ENCODE measurements at regions not wholly inside any gene's neighbourhood (a gene's known extent, or its start where the extent isn't known, plus 50 kb on each side); places are given as distances from the start of the nearest gene placed in this dataset.

DNA sequence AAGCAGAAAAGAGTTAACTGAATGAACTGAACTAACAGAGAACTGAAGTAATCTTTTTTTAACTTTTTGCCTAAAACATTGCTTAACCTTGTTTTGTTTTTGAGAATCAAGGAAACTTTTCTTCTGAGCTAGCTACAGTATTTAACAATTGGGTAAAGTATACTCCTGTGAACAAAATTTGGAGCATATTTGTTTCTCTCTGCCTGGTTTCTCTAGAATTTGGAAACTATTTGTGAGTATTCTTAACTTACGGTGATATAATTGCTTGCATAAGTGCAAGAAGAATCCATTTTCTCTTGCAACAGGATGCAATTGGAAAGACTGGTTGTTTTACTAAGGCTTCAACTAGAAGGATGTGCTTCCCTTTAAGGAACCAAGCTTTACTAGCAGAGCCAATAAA lies 65.9 kb upstream of the FAM98A start (continued):
- TF ChIP-seq TEAD4 (CRISPR knock-in tag; IDR thresholded peaks at IDR 0.05) (no peak), HMGXB4 (CRISPR knock-in tag; IDR thresholded peaks at IDR 0.05) (no peak)

- H3K4me1 Mint-ChIP-seq, result peaks cover 22% of the 10 kb centered on the region
- peaks cover 68% of the 10 kb centered on the region for H3K9me3 Mint-ChIP-seq
- no peak for ATAC-seq
- no peak for TF ChIP-seq SOX15 (CRISPR knock-in tag; IDR thresholded peaks at IDR 0.05)
- no peak for TF ChIP-seq ZNF317 (CRISPR knock-in tag; IDR thresholded peaks at IDR 0.05; ENCODE audit: borderline replicate concordance, low read depth)
- TF ChIP-seq CDX4 (CRISPR knock-in tag; IDR thresholded peaks at IDR 0.05; ENCODE audit: borderline replicate concordance), result no peak
- no peak for TF ChIP-seq ZNF416 (CRISPR knock-in tag; IDR thresholded peaks at IDR 0.05)
- TF ChIP-seq ZSCAN18 (CRISPR knock-in tag; IDR thresholded peaks at IDR 0.05), result no peak
- TF ChIP-seq ZNF423 (CRISPR knock-in tag; IDR thresholded peaks at IDR 0.05), result no peak
- TF ChIP-seq ZNF138 (CRISPR knock-in tag; conservative IDR thresholded peaks at IDR 0.05), result no peak
- TF ChIP-seq JUN (CRISPR knock-in tag; IDR thresholded peaks at IDR 0.05), result no peak
- TF ChIP-seq IRF2 (CRISPR knock-in tag; IDR thresholded peaks at IDR 0.05; ENCODE audit: borderline replicate concordance, low read depth), result no peak
- TF ChIP-seq RELA (CRISPR knock-in tag; IDR thresholded peaks at IDR 0.05; ENCODE audit: borderline replicate concordance), result no peak
- TF ChIP-seq SMAD4 (CRISPR knock-in tag; IDR thresholded peaks at IDR 0.05), result no peak
- TF ChIP-seq, protein P1, sequence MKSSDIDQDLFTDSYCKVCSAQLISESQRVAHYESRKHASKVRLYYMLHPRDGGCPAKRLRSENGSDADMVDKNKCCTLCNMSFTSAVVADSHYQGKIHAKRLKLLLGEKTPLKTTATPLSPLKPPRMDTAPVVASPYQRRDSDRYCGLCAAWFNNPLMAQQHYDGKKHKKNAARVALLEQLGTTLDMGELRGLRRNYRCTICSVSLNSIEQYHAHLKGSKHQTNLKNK (CRISPR knock-in tag; IDR thresholded peaks at IDR 0.05), result no peak
- no peak for TF ChIP-seq EMX1 (CRISPR knock-in tag; IDR thresholded peaks at IDR 0.05)
- TF ChIP-seq MXD4 (CRISPR knock-in tag; IDR thresholded peaks at IDR 0.05; ENCODE audit: borderline replicate concordance), result no peak
- no peak for TF ChIP-seq FOXJ3 (CRISPR knock-in tag; IDR thresholded peaks at IDR 0.05; ENCODE audit: borderline replicate concordance)
- no peak for TF ChIP-seq ZNF263 (CRISPR knock-in tag; IDR thresholded peaks at IDR 0.05; ENCODE audit: low read depth)
- TF ChIP-seq MLX (CRISPR knock-in tag; IDR thresholded peaks at IDR 0.05), result no peak
- no peak for TF ChIP-seq AR (CRISPR knock-in tag; IDR thresholded peaks at IDR 0.05)
- no peak for TF ChIP-seq ZNF396 (CRISPR knock-in tag; IDR thresholded peaks at IDR 0.05; ENCODE audit: borderline replicate concordance)
- no peak for TF ChIP-seq OVOL2 (CRISPR knock-in tag; IDR thresholded peaks at IDR 0.05; ENCODE audit: borderline replicate concordance)
- H3K27me3 Mint-ChIP-seq (ENCODE audit: low read depth), result no peaks in the 10 kb centered on the region
- peaks cover 71% of the 10 kb centered on the region for H3K36me3 Mint-ChIP-seq
- no peak overlapping the region for H3K4me3 Mint-ChIP-seq
- ChIA-PET POLR2A (no interaction called here), CTCF (no interaction called here)
- H3K27ac Mint-ChIP-seq, result no peak overlapping the region
- no peak for DNase-seq (ENCODE audit: low spot score)
Measured at GRCh38 chr2:33660416-33661123, 61.5 kb upstream of the FAM98A start.

Measured in WTC11 (cell line).